ENCODE measurements at regions not wholly inside any gene's neighbourhood (a gene's known extent, or its start where the extent isn't known, plus 50 kb on each side); places are given as distances from the start of the nearest gene placed in this dataset.

GRCh38 chr3:139106013-139106932 is 61.6 kb upstream of the PRR23C start:
- Histone ChIP-seq H3K9ac (no peak overlapping the region), H3K36me3 (ENCODE audit: control insufficient read depth, insufficient read depth, low read length) (no peaks in the 10 kb centered on the region), H3K9me3 (ENCODE audit: control insufficient read depth, low read length) (no peaks in the 10 kb centered on the region), H3K79me2 (no peaks in the 10 kb centered on the region), H3K4me3 (ENCODE audit: low read depth, low read length) (no peak overlapping the region), H2AFZ (no peak overlapping the region), H3K27me3 (ENCODE audit: control insufficient read depth, insufficient read depth, low read length) (no peaks in the 10 kb centered on the region), H3K27ac (no peak overlapping the region), H3K4me1 (no peaks in the 10 kb centered on the region), H3K4me2 (ENCODE audit: low read length) (no peak overlapping the region)
- TF ChIP-seq, protein P1, sequence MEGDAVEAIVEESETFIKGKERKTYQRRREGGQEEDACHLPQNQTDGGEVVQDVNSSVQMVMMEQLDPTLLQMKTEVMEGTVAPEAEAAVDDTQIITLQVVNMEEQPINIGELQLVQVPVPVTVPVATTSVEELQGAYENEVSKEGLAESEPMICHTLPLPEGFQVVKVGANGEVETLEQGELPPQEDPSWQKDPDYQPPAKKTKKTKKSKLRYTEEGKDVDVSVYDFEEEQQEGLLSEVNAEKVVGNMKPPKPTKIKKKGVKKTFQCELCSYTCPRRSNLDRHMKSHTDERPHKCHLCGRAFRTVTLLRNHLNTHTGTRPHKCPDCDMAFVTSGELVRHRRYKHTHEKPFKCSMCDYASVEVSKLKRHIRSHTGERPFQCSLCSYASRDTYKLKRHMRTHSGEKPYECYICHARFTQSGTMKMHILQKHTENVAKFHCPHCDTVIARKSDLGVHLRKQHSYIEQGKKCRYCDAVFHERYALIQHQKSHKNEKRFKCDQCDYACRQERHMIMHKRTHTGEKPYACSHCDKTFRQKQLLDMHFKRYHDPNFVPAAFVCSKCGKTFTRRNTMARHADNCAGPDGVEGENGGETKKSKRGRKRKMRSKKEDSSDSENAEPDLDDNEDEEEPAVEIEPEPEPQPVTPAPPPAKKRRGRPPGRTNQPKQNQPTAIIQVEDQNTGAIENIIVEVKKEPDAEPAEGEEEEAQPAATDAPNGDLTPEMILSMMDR (IDR thresholded peaks at IDR 0.05) = no peak

DNA sequence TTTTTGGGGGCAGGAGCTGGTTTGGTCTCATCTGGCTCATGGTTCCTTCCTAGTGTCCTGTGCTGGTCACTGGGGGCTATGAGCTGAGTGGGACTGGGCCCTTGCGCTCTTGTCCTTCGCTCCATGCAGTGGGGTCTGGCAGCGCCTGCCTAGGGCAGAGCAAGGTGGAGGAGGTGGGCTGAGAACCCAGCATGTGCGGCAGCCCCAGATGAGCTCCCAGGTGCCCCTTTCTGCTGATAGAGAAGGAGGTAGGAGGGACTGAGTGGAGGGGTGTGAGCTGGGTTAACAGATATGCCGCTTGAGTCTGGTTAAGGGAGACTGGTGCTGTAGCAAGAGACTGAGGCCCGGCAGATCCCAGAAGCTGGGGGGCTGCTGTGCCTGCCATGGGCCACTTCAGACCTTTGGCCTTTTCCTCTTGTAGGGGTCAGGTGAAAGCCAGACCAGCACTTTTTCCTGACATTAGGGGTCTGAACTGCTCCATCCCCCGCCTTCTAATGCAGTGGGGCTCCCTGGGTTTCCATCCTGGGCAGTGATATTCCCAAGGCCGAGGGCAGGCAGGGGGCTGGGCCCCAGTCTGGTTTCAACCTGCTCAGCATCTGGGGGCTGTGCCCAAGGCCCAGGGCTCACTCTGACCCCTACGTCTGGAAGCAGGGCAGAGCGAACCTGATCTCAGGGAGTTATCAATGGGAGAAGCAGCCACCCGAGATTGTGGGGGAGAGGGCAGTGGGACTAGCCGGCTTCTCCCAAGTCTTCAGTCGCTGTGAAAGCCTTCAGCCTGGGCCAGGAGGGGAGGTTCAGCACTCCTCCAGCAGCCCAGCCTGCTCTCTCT is 62.9 kb upstream of the PRR23C start:
- no peak overlapping the region for H3K4me2 ChIP-seq (ENCODE audit: low read length)
- no peaks in the 10 kb centered on the region for H3K27me3 ChIP-seq (ENCODE audit: control insufficient read depth, insufficient read depth, low read length)
- TF ChIP-seq, protein P1 (IDR thresholded peaks at IDR 0.05) = no peak
- H3K9ac ChIP-seq = no peak overlapping the region
- no peaks in the 10 kb centered on the region for H3K36me3 ChIP-seq (ENCODE audit: control insufficient read depth, insufficient read depth, low read length)
- no peak overlapping the region for H3K4me3 ChIP-seq (ENCODE audit: low read depth, low read length)
- no peaks in the 10 kb centered on the region for H3K79me2 ChIP-seq
- H2AFZ ChIP-seq = no peak overlapping the region
- H3K9me3 ChIP-seq (ENCODE audit: control insufficient read depth, low read length) = no peaks in the 10 kb centered on the region
- H3K4me1 ChIP-seq = no peaks in the 10 kb centered on the region
- H3K27ac ChIP-seq = no peak overlapping the region

DNA sequence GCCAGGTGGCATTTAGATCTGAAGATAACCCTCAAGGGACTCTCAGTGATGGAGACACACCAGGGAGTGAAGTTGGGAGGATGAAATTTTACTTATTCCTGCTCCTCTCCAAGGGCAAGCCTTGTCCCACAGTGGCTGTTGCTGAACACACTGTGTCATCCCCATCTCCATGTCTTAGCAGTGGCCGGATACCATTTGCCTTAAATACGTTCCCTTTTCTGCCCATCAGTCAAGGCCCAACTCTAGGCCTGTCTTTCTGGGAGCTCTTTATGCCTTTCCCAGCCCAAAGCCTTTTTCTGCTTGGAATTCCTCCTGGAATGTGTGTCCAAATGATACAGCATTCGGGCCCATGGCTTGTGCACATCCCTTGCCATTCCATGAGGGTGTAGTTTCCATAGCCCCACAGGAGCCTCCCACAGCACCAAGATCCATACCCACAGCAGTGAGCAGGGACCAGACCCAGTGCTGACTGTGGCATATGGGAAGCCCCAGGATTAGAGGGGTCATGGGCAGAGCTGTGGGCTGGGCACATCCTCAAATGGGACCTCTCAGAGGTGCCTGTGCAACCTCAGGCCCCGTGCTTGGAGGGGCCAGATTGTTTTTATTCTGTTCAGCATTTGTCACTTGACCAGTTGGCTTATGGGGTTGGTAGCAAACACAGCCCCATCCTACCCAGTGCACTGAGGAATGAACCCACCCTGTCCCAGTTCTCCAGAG is 63.7 kb upstream of the PRR23C start:
- Histone ChIP-seq H3K4me2 (ENCODE audit: low read length) (no peak overlapping the region), H3K27me3 (ENCODE audit: control insufficient read depth, insufficient read depth, low read length) (no peaks in the 10 kb centered on the region), H3K36me3 (ENCODE audit: control insufficient read depth, insufficient read depth, low read length) (no peaks in the 10 kb centered on the region), H3K9me3 (ENCODE audit: control insufficient read depth, low read length) (no peaks in the 10 kb centered on the region), H3K27ac (no peak overlapping the region), H3K4me3 (ENCODE audit: low read depth, low read length) (no peak overlapping the region), H3K9ac (no peak overlapping the region), H3K79me2 (no peaks in the 10 kb centered on the region), H3K4me1 (no peaks in the 10 kb centered on the region), H2AFZ (no peak overlapping the region)
- TF ChIP-seq, protein P1 (IDR thresholded peaks at IDR 0.05) = no peak

DNA sequence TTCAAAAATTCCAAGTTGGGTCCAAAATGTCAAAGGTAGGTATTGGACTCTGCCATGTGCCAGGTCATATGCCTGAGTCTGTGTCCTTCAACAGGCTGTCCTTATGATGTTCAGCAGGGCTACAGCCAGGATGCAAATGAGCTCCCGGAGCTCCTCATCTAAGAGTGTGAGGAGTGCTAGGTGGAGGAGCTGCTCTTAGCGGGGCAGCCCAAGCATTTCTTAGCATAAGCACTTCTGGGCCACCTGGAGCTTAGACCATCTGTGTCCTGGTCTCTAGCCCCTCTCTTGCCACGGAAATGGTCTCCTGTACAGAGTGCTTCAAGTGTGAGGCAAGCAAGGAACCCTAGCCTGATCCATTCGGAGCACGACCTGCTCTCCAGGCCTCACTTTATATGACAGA is 64.6 kb upstream of the PRR23C start:
- no peaks in the 10 kb centered on the region for H3K9me3 ChIP-seq (ENCODE audit: control insufficient read depth, low read length)
- H2AFZ ChIP-seq = no peak overlapping the region
- H3K4me2 ChIP-seq (ENCODE audit: low read length) = no peak overlapping the region
- no peaks in the 10 kb centered on the region for H3K36me3 ChIP-seq (ENCODE audit: control insufficient read depth, insufficient read depth, low read length)
- H3K4me3 ChIP-seq (ENCODE audit: low read depth, low read length) = no peak overlapping the region
- no peaks in the 10 kb centered on the region for H3K79me2 ChIP-seq
- H3K9ac ChIP-seq = no peak overlapping the region
- no peaks in the 10 kb centered on the region for H3K27me3 ChIP-seq (ENCODE audit: control insufficient read depth, insufficient read depth, low read length)
- H3K27ac ChIP-seq = no peak overlapping the region
- no peaks in the 10 kb centered on the region for H3K4me1 ChIP-seq
- TF ChIP-seq, protein P1 (IDR thresholded peaks at IDR 0.05) = no peak

All from parathyroid adenoma (tissue), 2 donors.